Transverse colon (tissue), 4 donors: ENCODE measurements at regions not wholly inside any gene's neighbourhood (a gene's known extent, or its start where the extent isn't known, plus 50 kb on each side); places are given as distances from the start of the nearest gene placed in this dataset.

Experiments
- DNase-seq: peaks from one replicate; pipeline ENCODE4 v3.0.0-alpha.2; 2019
- H3K27ac ChIP-seq, 4 donors: fragments of 200-600 bp; sonication (generic); 2 replicates each; pipeline ENCODE4 v1.5.1; 2016 to 2018; ENCODE audit warnings: inconsistent platforms in 4 of 4
- H3K27me3 ChIP-seq: fragments of 200-600 bp; sonication (generic); 2 replicates; pipeline ENCODE4 v1.5.1; 2017; ENCODE audit warnings: inconsistent platforms
- H3K36me3 ChIP-seq, 4 donors: fragments of 200-600 bp; sonication (generic); 2 replicates each; pipeline ENCODE4 v1.5.1; 2017 to 2019; ENCODE audit warnings: inconsistent platforms in 4 of 4
- H3K4me1 ChIP-seq, 4 donors: fragments of 200-600 bp; sonication (generic); 2 replicates each; pipeline ENCODE4 v1.5.1; 2017 to 2020; ENCODE audit warnings: inconsistent platforms in 4 of 4
- H3K4me3 ChIP-seq, 4 donors: fragments of 200-600 bp; sonication (generic); 1 replicate in 1 of 4; 2 replicates in 3 of 4; pipeline versions ENCODE4 v1.5.1 to v1.6.1; 2017 to 2019; ENCODE audit warnings: inconsistent platforms in 4 of 4
- H3K9me3 ChIP-seq, 2 donors: fragments of 200-600 bp; sonication (generic); 2 replicates each; pipeline ENCODE4 v1.5.1; 2017 to 2019; ENCODE audit warnings: inconsistent platforms in 2 of 2
- EP300 ChIP-seq: sonication (generic); formaldehyde crosslinking; IDR thresholded peaks from one replicate; pipeline ENCODE4 v1.6.1; 2017; ENCODE audit warnings: antibody characterized with exemption, low read depth
- POLR2A ChIP-seq: fragments of 450-650 bp; IDR thresholded peaks from one replicate; pipeline ENCODE4 v1.6.1; 2016; ENCODE audit warnings: antibody characterized with exemption, mild to moderate bottlenecking, moderate library complexity
- POLR2AphosphoS5 ChIP-seq, 3 donors: sonication (generic); formaldehyde crosslinking; IDR thresholded peaks; one replicate each; pipeline ENCODE4 v1.6.1; 2016; ENCODE audit warnings: antibody characterized with exemption in 3 of 3
- WGBS, 2 donors: methylation state at CpG; one replicate each; pipeline ENCODE4 v1.1.5; 2018; ENCODE audit warnings: low coverage in 1 of 2; 5-methylcytosine and 5-hydroxymethylcytosine counted together
- in situ Hi-C, 4 donors: fragments of 200-750 bp; cut with MboI; loops; one replicate each; pipeline versions ENCODE4 v1.15.0 to v1.15.1; 2017; ENCODE audit warnings: low sequenced_read_pairs in 3 of 4, low pct_ligation_motif_present in 1 of 4, low pct_unique_long_range_greater_than_20kb in 1 of 4
- intact Hi-C: fragments of 100-400 bp; cut with DNase I; formaldehyde crosslinking; loops from one replicate; pipeline ENCODE4 v1.15.1; 2023; ENCODE audit warnings: low total_unique reads
- TF ChIP-seq, protein P1 (sequence below), 5 experiments: fragments of 200-600 bp in 3 of 5; fragments of 450-650 bp in 2 of 5; sonication (generic) in 3 of 5; IDR thresholded peaks; 1 replicate in 2 of 5; 2 replicates in 3 of 5; pipeline ENCODE4 v1.5.1; 2016 to 2017; ENCODE audit warnings: antibody characterized with exemption in 5 of 5, inconsistent platforms in 3 of 5, mild to moderate bottlenecking in 2 of 5, moderate library complexity in 1 of 5

DNA sequence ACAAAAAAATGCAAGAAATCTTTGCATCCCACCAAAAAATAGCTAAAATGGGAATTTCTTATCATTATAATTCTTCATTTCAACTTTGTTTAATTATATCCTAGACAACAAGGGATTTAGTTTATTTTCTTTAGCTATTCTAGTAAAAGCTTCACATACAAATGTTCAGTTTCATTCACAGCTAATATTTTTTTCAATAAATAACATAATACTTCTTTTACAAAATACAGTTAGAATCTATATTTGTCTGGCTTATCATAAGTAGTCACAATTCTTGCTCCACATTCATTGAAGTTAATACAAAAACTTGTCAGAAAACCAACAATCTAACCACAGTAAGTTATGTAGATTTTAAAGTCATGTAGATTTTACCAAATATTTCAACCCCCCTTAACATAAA lies 414.4 kb downstream of the FAT4 start:
- Histone ChIP-seq H3K4me1 (no peaks in the 10 kb centered on the region), H3K4me3 (no peak overlapping the region), H3K27ac (no peak overlapping the region), H3K27me3 (no peaks in the 10 kb centered on the region), H3K36me3 (no peaks in the 10 kb centered on the region), H3K9me3 (no peaks in the 10 kb centered on the region)
- intact Hi-C loops: no loop called here
- no peak for DNase-seq
- in situ Hi-C loops: loop anchor here in 2 of 4 donors (25.0 kb wide), 1 partner anchor 417 kb away; the partner anchor contains the start of gene FAT4 (in 2 of the 2)
- TF ChIP-seq POLR2A: no peak

- Histone ChIP-seq H3K4me3 (no peak overlapping the region), H3K9me3 (no peaks in the 10 kb centered on the region), H3K4me1 (no peaks in the 10 kb centered on the region), H3K27me3 (no peaks in the 10 kb centered on the region), H3K27ac (no peak overlapping the region), H3K36me3 (no peaks in the 10 kb centered on the region)
- in situ Hi-C loops (loop anchor here in 2 of 4 donors (25.0 kb wide), 1 partner anchor 420 kb away; the partner anchor contains the start of gene FAT4 (in 2 of the 2)), intact Hi-C loops (no loop called here)
- DNase-seq: no peak
- 33 to 39% methylated on average over 1 of the region's 1 CpG for WGBS, 2 donors
- TF ChIP-seq POLR2AphosphoS5 (IDR thresholded peaks at IDR 0.05): no peak
- no peak for TF ChIP-seq EP300
- TF ChIP-seq, protein P1, sequence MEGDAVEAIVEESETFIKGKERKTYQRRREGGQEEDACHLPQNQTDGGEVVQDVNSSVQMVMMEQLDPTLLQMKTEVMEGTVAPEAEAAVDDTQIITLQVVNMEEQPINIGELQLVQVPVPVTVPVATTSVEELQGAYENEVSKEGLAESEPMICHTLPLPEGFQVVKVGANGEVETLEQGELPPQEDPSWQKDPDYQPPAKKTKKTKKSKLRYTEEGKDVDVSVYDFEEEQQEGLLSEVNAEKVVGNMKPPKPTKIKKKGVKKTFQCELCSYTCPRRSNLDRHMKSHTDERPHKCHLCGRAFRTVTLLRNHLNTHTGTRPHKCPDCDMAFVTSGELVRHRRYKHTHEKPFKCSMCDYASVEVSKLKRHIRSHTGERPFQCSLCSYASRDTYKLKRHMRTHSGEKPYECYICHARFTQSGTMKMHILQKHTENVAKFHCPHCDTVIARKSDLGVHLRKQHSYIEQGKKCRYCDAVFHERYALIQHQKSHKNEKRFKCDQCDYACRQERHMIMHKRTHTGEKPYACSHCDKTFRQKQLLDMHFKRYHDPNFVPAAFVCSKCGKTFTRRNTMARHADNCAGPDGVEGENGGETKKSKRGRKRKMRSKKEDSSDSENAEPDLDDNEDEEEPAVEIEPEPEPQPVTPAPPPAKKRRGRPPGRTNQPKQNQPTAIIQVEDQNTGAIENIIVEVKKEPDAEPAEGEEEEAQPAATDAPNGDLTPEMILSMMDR (IDR thresholded peaks at IDR 0.05): no peak
- no peak for TF ChIP-seq POLR2A
These were observed 417.9 kb downstream of the FAT4 start for GRCh38 chr4:125732632-125733031.

DNA sequence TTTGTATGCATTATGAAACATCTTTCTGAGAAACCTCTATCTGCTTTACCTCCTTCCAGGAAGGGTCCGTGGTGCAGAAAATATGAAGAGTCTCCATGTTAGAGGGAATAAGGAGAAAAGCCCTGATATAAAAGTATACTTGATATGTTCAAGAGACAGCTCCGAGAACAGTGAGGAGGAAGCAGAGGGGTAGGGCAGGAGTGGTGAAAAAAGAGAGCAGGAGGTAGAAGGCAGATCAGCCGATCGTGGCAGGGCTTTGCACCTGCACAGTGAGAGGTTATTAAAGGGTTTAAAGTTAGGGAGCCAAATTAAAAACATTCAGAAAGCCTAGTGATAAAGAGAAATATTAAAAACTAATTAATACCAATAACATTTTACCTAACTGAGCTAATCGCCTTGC lies 419.7 kb downstream of the FAT4 start:
- DNase-seq: no peak
- WGBS, 2 donors: 64 to 77% methylated on average over 5 of the region's 5 CpGs
- no peak for TF ChIP-seq POLR2AphosphoS5 (IDR thresholded peaks at IDR 0.05)
- TF ChIP-seq, protein P1 (IDR thresholded peaks at IDR 0.05): no peak
- TF ChIP-seq POLR2A: no peak
- no peak for TF ChIP-seq EP300

DNA sequence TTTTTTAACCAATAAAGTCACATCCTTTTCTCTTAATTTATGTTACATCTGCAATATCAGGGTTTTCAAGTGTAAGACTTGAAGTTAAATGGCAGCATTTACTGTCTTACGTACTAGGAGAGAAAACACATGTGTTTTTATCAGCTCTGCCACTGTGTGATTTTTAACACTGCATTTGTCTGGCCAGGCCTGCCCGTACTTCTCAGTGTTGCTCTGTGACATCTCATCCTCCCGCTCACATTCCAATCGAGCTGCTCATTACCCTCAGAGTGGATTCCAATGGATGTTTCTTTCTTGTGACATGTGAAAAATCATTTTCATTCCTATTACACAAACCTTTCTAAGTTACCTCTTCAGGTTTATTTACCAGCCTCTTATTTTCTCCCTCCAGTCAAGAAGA lies 420.3 kb downstream of the FAT4 start:
- H3K4me1 ChIP-seq: no peaks in the 10 kb centered on the region
- WGBS, 2 donors: 45 to 47% methylated on average over 4 of the region's 4 CpGs
- H3K36me3 ChIP-seq: no peaks in the 10 kb centered on the region
- no peaks in the 10 kb centered on the region for H3K9me3 ChIP-seq
- no peak for DNase-seq
- intact Hi-C loops (no loop called here), in situ Hi-C loops (loop anchor here in 2 of 4 donors (25.0 kb wide), 1 partner anchor 423 kb away; the partner anchor contains the start of gene FAT4 (in 2 of the 2))
- TF ChIP-seq, protein P1 (IDR thresholded peaks at IDR 0.05): no peak
- no peak for TF ChIP-seq POLR2AphosphoS5 (IDR thresholded peaks at IDR 0.05)
- no peak for TF ChIP-seq POLR2A
- TF ChIP-seq EP300: no peak
- no peak overlapping the region for H3K27ac ChIP-seq
- H3K27me3 ChIP-seq: no peaks in the 10 kb centered on the region
- H3K4me3 ChIP-seq: no peak overlapping the region

More for the DNA sequence above, 419.7 kb downstream of the FAT4 start:
- H3K27ac ChIP-seq: no peak overlapping the region
- H3K9me3 ChIP-seq: no peaks in the 10 kb centered on the region
- no peaks in the 10 kb centered on the region for H3K4me1 ChIP-seq
- intact Hi-C loops: no loop called here
- H3K27me3 ChIP-seq: no peaks in the 10 kb centered on the region
- in situ Hi-C loops: loop anchor here in 2 of 4 donors (25.0 kb wide), 1 partner anchor 422 kb away; the partner anchor contains the start of gene FAT4 (in 2 of the 2)
- H3K4me3 ChIP-seq: no peak overlapping the region
- no peaks in the 10 kb centered on the region for H3K36me3 ChIP-seq

DNA sequence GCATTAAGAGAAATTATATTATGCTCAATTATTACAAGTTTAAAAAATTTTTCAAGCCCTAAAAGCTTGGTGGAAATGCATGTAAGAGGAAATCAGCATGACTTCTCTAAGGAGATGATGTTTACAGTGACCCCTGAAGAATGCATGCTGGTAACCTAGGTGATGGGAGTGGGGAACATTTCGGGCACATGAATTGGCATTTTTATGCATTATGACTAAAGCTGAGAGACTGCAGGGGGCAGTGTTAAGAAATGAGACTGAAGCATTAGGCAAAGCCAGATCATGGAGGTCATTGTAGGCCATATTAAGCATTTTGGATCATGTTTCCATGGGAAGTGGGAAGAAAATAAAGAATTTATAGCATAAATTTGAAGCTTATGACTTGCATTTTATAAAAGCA lies 421.3 kb downstream of the FAT4 start:
- no peaks in the 10 kb centered on the region for H3K27me3 ChIP-seq
- DNase-seq: no peak
- TF ChIP-seq, protein P1 (IDR thresholded peaks at IDR 0.05): no peak
- no peak for TF ChIP-seq EP300
- no peak for TF ChIP-seq POLR2AphosphoS5 (IDR thresholded peaks at IDR 0.05)
- TF ChIP-seq POLR2A: no peak
- H3K9me3 ChIP-seq: no peaks in the 10 kb centered on the region
- intact Hi-C loops: no loop called here
- in situ Hi-C loops: loop anchor here in 2 of 4 donors (25.0 kb wide), 1 partner anchor 424 kb away; the partner anchor contains the start of gene FAT4 (in 2 of the 2)
- no peaks in the 10 kb centered on the region for H3K36me3 ChIP-seq
- WGBS, 2 donors: 67 to 88% methylated on average over 1 of the region's 1 CpG
- H3K4me1 ChIP-seq: no peaks in the 10 kb centered on the region
- H3K4me3 ChIP-seq: no peak overlapping the region
- H3K27ac ChIP-seq: no peak overlapping the region
